Esophagus squamous epithelium (tissue), 5 donors: ENCODE measurements at regions not wholly inside any gene's neighbourhood (a gene's known extent, or its start where the extent isn't known, plus 50 kb on each side); places are given as distances from the start of the nearest gene placed in this dataset.

Experiments used
- DNase-seq: peaks from one replicate; lab custom pipeline; 2025; lab: John Stamatoyannopoulos, UW
- H3K27ac ChIP-seq, 4 donors: fragments of 200-600 bp; sonication (generic); one replicate each; pipeline ENCODE4 v1.5.1; 2016 to 2019; ENCODE audit warnings: mild to moderate bottlenecking in 1 of 4
- H3K27me3 ChIP-seq, 4 donors: fragments of 200-600 bp; sonication (generic); 1 replicate in 3 of 4; 2 replicates in 1 of 4; pipeline versions ENCODE4 v1.5.1 to v1.6.0; 2017 to 2021; ENCODE audit warnings: antibody characterized with exemption in 1 of 4
- H3K36me3 ChIP-seq, 3 donors: fragments of 200-600 bp; sonication (generic); one replicate each; pipeline ENCODE4 v1.5.1; 2016 to 2019
- H3K4me1 ChIP-seq, 3 donors: fragments of 200-600 bp; sonication (generic); one replicate each; pipeline ENCODE4 v1.5.1; 2017 to 2019
- H3K4me3 ChIP-seq, 4 donors: fragments of 200-600 bp; sonication (generic); 1 replicate in 3 of 4; 2 replicates in 1 of 4; pipeline ENCODE4 v1.5.1; 2016 to 2019; ENCODE audit warnings: mild to moderate bottlenecking in 2 of 4, moderate library complexity in 1 of 4
- H3K9me3 ChIP-seq, 3 donors: fragments of 200-600 bp; sonication (generic); one replicate each; pipeline ENCODE4 v1.5.1; 2016 to 2019
- CTCF ChIP-seq, 6 experiments: fragments of 450-650 bp in 4 of 6; fragments of 200-600 bp in 2 of 6; sonication (generic) in 2 of 6; IDR thresholded peaks; one replicate each; pipeline ENCODE4 v1.5.1; 2016 to 2019; ENCODE audit warnings: antibody characterized with exemption in 6 of 6, mild to moderate bottlenecking in 4 of 6, moderate library complexity in 4 of 6
- POLR2A ChIP-seq, 4 donors: fragments of 450-650 bp; IDR thresholded peaks; one replicate each; pipeline ENCODE4 v1.6.1; 2017; ENCODE audit warnings: antibody characterized with exemption in 4 of 4, mild to moderate bottlenecking in 4 of 4, moderate library complexity in 3 of 4
- WGBS, 2 donors: methylation state at CpG; one replicate each; pipeline ENCODE4 v1.1.5; 2018; 5-methylcytosine and 5-hydroxymethylcytosine counted together
- intact Hi-C: fragments of 100-400 bp; cut with DNase I; formaldehyde crosslinking; loops from one replicate; pipeline ENCODE4 v1.15.0; 2022
- donor health status: DM: yes; HTN: yes; CAD: no.

DNA sequence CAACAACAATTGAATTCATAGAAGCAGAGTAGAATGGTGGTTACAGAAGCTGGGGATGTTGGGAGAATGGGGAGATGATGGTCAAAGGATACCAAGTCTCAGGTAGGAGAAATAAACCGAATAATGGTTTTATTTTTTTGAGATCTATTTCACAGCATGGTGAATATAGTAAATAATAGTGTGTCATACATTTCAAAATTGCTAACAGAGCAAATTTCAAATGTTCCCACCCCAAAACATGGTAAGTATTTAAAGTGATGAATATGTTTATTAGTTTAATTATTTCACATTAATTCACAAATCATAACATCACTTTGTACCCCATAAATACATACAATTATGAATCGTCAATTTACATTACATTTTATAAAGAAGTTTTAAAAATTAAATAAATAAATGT, 72.7 kb upstream of the ATG10 start:
- intact Hi-C loops, result no loop called here
- no peak overlapping the region for H3K27ac ChIP-seq
- no peaks in the 10 kb centered on the region for H3K36me3 ChIP-seq
- no peak for TF ChIP-seq CTCF (IDR thresholded peaks at IDR 0.05)
- TF ChIP-seq POLR2A (IDR thresholded peaks at IDR 0.05), result no peak
- H3K4me3 ChIP-seq, result no peak overlapping the region
- peaks cover 0 to 8% (median 0%) of the 10 kb centered on the region in 3 donors for H3K9me3 ChIP-seq
- no peaks in the 10 kb centered on the region for H3K4me1 ChIP-seq
- no peaks in the 10 kb centered on the region for H3K27me3 ChIP-seq
- DNase-seq, result no peak
- WGBS, 2 donors, result 90 to 95% methylated on average over 2 of the region's 2 CpGs

DNA sequence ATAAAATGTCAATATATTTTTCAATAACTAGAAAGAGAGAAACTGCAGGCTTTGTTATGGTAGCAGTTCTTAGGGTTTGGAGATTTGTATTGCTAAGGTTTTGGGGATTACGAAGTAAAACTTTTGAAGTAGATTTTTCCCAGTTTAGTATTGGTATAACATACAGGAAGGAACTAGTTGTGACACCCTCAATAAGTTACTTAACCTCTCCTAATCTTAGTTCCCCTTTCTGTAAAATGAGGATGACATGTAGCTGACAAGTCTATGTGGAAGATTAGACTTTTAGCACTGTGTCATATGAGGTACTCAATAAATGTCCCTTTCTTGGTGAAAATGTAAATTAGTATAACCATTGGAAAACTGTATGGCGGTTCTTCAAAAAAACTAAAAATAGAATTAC, 73.4 kb upstream of the ATG10 start:
- Histone ChIP-seq H3K4me1 (no peaks in the 10 kb centered on the region), H3K36me3 (no peaks in the 10 kb centered on the region), H3K4me3 (no peak overlapping the region), H3K9me3 (peaks cover 0 to 8% (median 0%) of the 10 kb centered on the region in 3 donors), H3K27me3 (no peaks in the 10 kb centered on the region), H3K27ac (no peak overlapping the region)
- intact Hi-C loops, result no loop called here
- WGBS, 2 donors, result 51 to 64% methylated on average over 2 of the region's 2 CpGs
- no peak for DNase-seq
- TF ChIP-seq CTCF (IDR thresholded peaks at IDR 0.05) (no peak), POLR2A (IDR thresholded peaks at IDR 0.05) (no peak)

GRCh38 chr5:81896764-81897163, 75.1 kb upstream of the ATG10 start:
- no peaks in the 10 kb centered on the region for H3K27me3 ChIP-seq
- no peak for DNase-seq
- H3K36me3 ChIP-seq, result no peaks in the 10 kb centered on the region
- intact Hi-C loops, result no loop called here
- no peak overlapping the region for H3K4me3 ChIP-seq
- H3K9me3 ChIP-seq, result peaks cover 0 to 8% (median 0%) of the 10 kb centered on the region in 3 donors
- H3K4me1 ChIP-seq, result no peaks in the 10 kb centered on the region
- TF ChIP-seq POLR2A (IDR thresholded peaks at IDR 0.05) (no peak), CTCF (IDR thresholded peaks at IDR 0.05) (no peak)
- H3K27ac ChIP-seq, result no peak overlapping the region
- 87 to 92% methylated on average over 1 of the region's 1 CpG for WGBS, 2 donors

DNA sequence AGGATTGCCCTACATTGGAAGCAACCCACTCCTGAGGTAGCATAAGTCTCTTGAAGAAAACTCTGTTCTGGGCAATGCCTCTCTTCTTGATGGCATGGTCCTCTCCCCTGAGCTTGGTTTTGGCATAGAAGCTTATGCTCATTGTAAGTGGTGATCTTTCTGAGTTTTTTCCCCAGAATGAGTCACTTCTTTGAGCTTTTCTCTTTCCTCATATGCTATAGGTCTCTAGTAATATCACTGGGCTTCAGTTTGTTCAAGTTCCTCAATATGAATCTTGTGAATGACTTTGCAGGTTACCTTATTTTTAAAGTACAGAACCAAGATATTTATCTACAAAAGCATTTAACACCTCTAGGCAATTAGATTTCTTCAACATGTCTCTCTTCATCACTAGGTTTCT, 76.5 kb upstream of the ATG10 start:
- TF ChIP-seq POLR2A (IDR thresholded peaks at IDR 0.05) (no peak), CTCF (IDR thresholded peaks at IDR 0.05) (no peak)

GRCh38 chr5:81893961-81894360, 77.9 kb upstream of the ATG10 start:
- intact Hi-C loops, result no loop called here
- 62 to 66% methylated on average over 4 of the region's 4 CpGs for WGBS, 2 donors
- Histone ChIP-seq H3K27ac (no peak overlapping the region), H3K27me3 (no peaks in the 10 kb centered on the region), H3K36me3 (no peaks in the 10 kb centered on the region), H3K9me3 (peaks cover 0 to 8% (median 0%) of the 10 kb centered on the region in 3 donors), H3K4me3 (no peak overlapping the region), H3K4me1 (no peaks in the 10 kb centered on the region)
- no peak for TF ChIP-seq CTCF (IDR thresholded peaks at IDR 0.05)
- TF ChIP-seq POLR2A (IDR thresholded peaks at IDR 0.05), result no peak
- DNase-seq, result no peak

More for the DNA sequence above, 76.5 kb upstream of the ATG10 start:
- peaks cover 0 to 8% (median 0%) of the 10 kb centered on the region in 3 donors for H3K9me3 ChIP-seq
- DNase-seq, result no peak
- no peaks in the 10 kb centered on the region for H3K36me3 ChIP-seq
- intact Hi-C loops, result no loop called here
- no peak overlapping the region for H3K4me3 ChIP-seq
- H3K4me1 ChIP-seq, result no peaks in the 10 kb centered on the region
- no peak overlapping the region for H3K27ac ChIP-seq
- no peaks in the 10 kb centered on the region for H3K27me3 ChIP-seq
